GM12864 (cell line): ENCODE measurements at regions not wholly inside any gene's neighbourhood (a gene's known extent, or its start where the extent isn't known, plus 50 kb on each side); places are given as distances from the start of the nearest gene placed in this dataset.

Experiments
- DNase-seq: peaks from one replicate; pipeline ENCODE4 v3.0.0-alpha.2; 2011; ENCODE audit warnings: low read depth
- H3K4me3 ChIP-seq: 2 replicates; pipeline ENCODE4 v1.5.1; 2011; ENCODE audit warnings: mild to moderate bottlenecking, low read depth, low read length, control low read depth
- CTCF ChIP-seq: IDR thresholded peaks from 2 replicates; pipeline ENCODE4 v1.5.1; 2011; ENCODE audit warnings: low read depth, mild to moderate bottlenecking, moderate library complexity, low read length, control low read depth, inconsistent platforms; ENCODE audit errors: missing control alignments

- no peak overlapping the region for H3K4me3 ChIP-seq
- no peak for DNase-seq
- TF ChIP-seq CTCF: no peak
Observed at GRCh38 chr11:16460508-16460907, 104.2 kb upstream of the SOX6 start.

GRCh38 chr11:16456366-16456765, 100.0 kb upstream of the SOX6 start:
- no peak overlapping the region for H3K4me3 ChIP-seq
- DNase-seq: no peak
- no peak for TF ChIP-seq CTCF

- no peak for DNase-seq
- H3K4me3 ChIP-seq: no peak overlapping the region
- no peak for TF ChIP-seq CTCF
Observed at GRCh38 chr11:16454289-16454863, 98.0 kb upstream of the SOX6 start.

- no peak overlapping the region for H3K4me3 ChIP-seq
- no peak for TF ChIP-seq CTCF
- no peak for DNase-seq
Observed at GRCh38 chr11:16448123-16448717, 91.9 kb upstream of the SOX6 start.

- DNase-seq: no peak
- TF ChIP-seq CTCF: no peak
- H3K4me3 ChIP-seq: no peak overlapping the region
Observed at GRCh38 chr11:16441461-16441860, 85.1 kb upstream of the SOX6 start.

- DNase-seq: no peak
- no peak overlapping the region for H3K4me3 ChIP-seq
- TF ChIP-seq CTCF: no peak
Observed at GRCh38 chr11:16440136-16440535, 83.8 kb upstream of the SOX6 start.

GRCh38 chr11:16434036-16434435, 77.7 kb upstream of the SOX6 start:
- TF ChIP-seq CTCF: no peak
- no peak overlapping the region for H3K4me3 ChIP-seq
- no peak for DNase-seq
